ENCODE measurements at regions not wholly inside any gene's neighbourhood (a gene's known extent, or its start where the extent isn't known, plus 50 kb on each side); places are given as distances from the start of the nearest gene placed in this dataset.
"Not testable (repeated sequence)": the region's sequence is repeated elsewhere in the genome, so short reads cannot be mapped to it uniquely, and the experiment has no call there.

GRCh38 chrX:40373025-40373424 is 207.7 kb upstream of the ATP6AP2 start:
- DNase-seq (ENCODE audit: low read depth), result no peak

- DNase-seq (ENCODE audit: low read depth), result no peak
Measured at GRCh38 chrX:40371376-40371775, 209.4 kb upstream of the ATP6AP2 start.

GRCh38 chrX:40368611-40369061 is 212.1 kb upstream of the ATP6AP2 start:
- no peak for DNase-seq (ENCODE audit: low read depth)

GRCh38 chrX:40366661-40367060 is 214.1 kb upstream of the ATP6AP2 start:
- DNase-seq (ENCODE audit: low read depth), result no peak

GRCh38 chrX:40362291-40362690 is 218.5 kb upstream of the ATP6AP2 start:
- DNase-seq (ENCODE audit: low read depth), result not testable (repeated sequence)

- no peak for DNase-seq (ENCODE audit: low read depth)
Measured at GRCh38 chrX:40360557-40360956, 220.2 kb upstream of the ATP6AP2 start.

GRCh38 chrX:40359593-40359992 is 221.2 kb upstream of the ATP6AP2 start:
- DNase-seq (ENCODE audit: low read depth), result no peak

- no peak for DNase-seq (ENCODE audit: low read depth)
Measured at GRCh38 chrX:40358994-40359393, 221.8 kb upstream of the ATP6AP2 start.

GRCh38 chrX:40349251-40349650 is 231.5 kb upstream of the ATP6AP2 start:
- peak; percentile 8 for DNase-seq (ENCODE audit: low read depth)

GRCh38 chrX:40346379-40346778 is 234.4 kb upstream of the ATP6AP2 start:
- DNase-seq (ENCODE audit: low read depth), result no peak

GRCh38 chrX:40343319-40343718 is 237.5 kb upstream of the ATP6AP2 start:
- no peak for DNase-seq (ENCODE audit: low read depth)

- no peak for DNase-seq (ENCODE audit: low read depth)
Measured at GRCh38 chrX:40340116-40340515, 240.7 kb upstream of the ATP6AP2 start.

- DNase-seq (ENCODE audit: low read depth), result no peak
Measured at GRCh38 chrX:40333344-40333743, 235.6 kb upstream of the BCOR start.

- no peak for DNase-seq (ENCODE audit: low read depth)
Measured at GRCh38 chrX:40331762-40332161, 234.0 kb upstream of the BCOR start.

GRCh38 chrX:40331353-40331752 is 233.6 kb upstream of the BCOR start:
- DNase-seq (ENCODE audit: low read depth), result no peak

GRCh38 chrX:40329616-40330015 is 231.9 kb upstream of the BCOR start:
- no peak for DNase-seq (ENCODE audit: low read depth)

GRCh38 chrX:40327085-40327484 is 229.3 kb upstream of the BCOR start:
- no peak for DNase-seq (ENCODE audit: low read depth)

- DNase-seq (ENCODE audit: low read depth), result no peak
Measured at GRCh38 chrX:40326186-40326965, 228.6 kb upstream of the BCOR start.

GRCh38 chrX:40325161-40325560 is 227.4 kb upstream of the BCOR start:
- DNase-seq (ENCODE audit: low read depth), result no peak

GRCh38 chrX:40323977-40324376 is 226.2 kb upstream of the BCOR start:
- DNase-seq (ENCODE audit: low read depth), result no peak

- no peak for DNase-seq (ENCODE audit: low read depth)
Measured at GRCh38 chrX:40320819-40321218, 223.1 kb upstream of the BCOR start.

GRCh38 chrX:40318801-40319200 is 221.0 kb upstream of the BCOR start:
- DNase-seq (ENCODE audit: low read depth), result no peak

GRCh38 chrX:40318076-40318475 is 220.3 kb upstream of the BCOR start:
- DNase-seq (ENCODE audit: low read depth), result no peak

GRCh38 chrX:40316502-40316901 is 218.7 kb upstream of the BCOR start:
- no peak for DNase-seq (ENCODE audit: low read depth)

Data from RPMI7951 (cell line).